Stimulated activated CD4-positive, alpha-beta T cell treated with anti-CD3 and anti-CD28 coated beads, Interleukin-2, amount 100 ng/mL, for 24 hours (primary cell): ENCODE measurements at regions not wholly inside any gene's neighbourhood (a gene's known extent, or its start where the extent isn't known, plus 50 kb on each side); places are given as distances from the start of the nearest gene placed in this dataset.
"Not testable (repeated sequence)": the region's sequence is repeated elsewhere in the genome, so short reads cannot be mapped to it uniquely, and the experiment has no call there.

Experiments
- DNase-seq, 2 donors: peaks; one replicate each; pipeline ENCODE4 v3.0.0-alpha.2; 2020

DNA sequence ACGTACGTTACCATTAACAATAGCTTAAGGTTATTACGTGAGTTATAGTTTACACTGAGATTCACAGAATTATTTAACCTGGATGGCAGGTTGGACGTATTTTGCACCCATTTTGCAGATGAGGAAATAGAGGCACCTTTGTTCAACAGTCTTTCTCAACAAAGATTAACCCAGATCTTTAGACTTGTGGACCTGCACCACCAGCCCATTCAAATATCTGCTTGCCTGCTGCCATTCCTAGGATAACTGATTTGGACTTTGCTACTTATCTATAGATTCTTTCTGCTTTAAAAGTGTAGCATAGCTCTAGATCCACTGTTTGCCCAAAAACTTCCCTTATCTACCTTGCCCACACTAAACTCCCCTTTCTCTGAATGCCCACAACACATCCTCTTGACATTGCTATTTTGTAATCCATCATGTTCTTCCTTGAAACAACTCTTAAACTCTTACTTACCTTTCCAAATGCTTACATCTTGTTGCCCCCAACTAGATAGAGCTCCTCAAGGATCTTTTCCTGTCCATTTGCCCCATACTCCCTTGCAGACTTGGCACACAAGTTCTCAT lies 56.4 kb upstream of the TNFAIP3 start:
- no peak for DNase-seq

DNA sequence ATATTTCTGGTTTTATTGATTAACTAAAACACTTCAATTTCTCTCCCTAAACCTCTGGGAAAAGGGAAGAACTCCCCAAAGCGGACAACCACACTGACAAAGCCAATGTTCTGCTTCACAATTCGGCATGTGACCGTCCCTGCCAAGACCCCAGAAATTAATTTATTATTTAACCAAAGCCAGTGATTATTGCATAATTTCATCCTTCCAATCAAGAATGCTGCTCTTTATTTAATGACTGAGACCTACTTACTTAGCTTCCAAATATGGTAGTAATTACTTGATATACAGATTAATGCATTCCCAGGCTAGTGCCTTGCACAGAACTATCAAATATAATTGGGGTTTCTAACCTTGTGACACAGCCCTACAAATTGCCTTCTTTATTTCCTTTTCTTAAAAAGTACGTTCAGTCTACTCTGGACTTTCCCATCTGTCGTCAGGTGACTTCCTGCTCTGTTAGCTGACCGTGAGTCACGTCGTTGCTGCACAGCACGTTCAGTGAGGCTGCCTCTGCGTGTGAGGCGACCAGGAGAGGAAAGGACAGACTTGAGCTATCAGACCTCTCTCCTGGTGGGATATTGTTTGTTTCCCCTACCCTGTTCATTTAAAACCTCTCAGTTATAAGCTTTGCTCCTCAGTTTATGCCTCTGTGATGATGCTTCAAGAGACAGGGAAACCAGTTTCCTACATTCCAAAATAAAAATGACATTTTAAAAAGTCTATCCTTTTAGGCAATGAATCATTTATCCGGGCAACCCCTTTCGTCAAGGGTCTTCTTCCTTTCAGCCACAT lies 55.7 kb upstream of the TNFAIP3 start:
- peak; percentile 75 to 80 for DNase-seq

- DNase-seq = no peak
Measured at GRCh38 chr6:137811916-137812553, 55.0 kb upstream of the TNFAIP3 start.

DNA sequence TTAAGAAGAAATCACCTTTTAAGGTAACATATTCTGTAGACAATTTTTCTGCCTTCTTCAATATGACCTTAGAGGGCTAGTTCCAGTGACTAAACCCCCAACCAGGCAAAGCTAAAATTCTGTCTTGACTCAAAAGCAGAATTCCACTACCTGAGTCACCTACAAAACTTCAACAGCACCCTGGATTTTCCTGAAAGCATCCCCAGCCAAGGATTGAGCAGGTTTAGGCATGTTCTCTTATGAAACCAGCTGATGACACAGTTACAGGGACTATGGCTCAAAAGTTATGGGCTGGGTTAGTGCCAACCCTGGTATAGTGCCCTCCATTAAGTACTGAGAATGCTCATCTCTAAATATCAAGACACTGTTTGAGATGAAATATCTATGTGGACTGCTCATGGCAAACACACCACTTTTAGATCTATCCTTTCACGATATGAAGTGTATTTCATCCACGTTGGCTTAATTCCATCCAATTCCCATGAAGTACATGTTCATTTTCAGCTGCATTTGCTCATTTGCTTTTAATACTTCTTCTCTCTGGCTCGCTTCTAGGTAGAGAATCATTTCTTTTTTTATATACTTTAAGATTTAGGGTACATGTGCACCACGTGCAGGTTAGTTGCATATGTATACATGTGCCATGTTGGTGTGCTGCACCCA lies 53.6 kb upstream of the TNFAIP3 start:
- DNase-seq = no peak

DNA sequence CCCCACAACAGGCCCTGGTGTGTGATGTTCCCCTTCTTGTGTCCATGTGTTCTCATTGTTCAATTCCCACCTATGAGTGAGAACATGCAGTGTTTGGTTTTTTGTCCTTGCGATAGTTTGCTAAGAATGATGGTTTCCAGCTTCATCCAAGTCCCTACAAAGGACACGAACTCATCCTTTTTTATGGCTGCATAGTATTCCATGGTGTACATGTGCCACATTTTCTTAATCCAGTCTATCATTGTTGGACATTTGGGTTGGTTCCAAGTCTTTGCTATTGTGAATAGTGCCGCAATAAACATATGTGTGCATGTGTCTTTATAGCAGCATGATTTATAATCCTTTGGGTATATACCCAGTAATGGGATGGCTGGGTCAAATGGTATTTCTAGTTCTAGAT lies 53.0 kb upstream of the TNFAIP3 start:
- not testable (repeated sequence) for DNase-seq

- no peak for DNase-seq
Measured at GRCh38 chr6:137815692-137816091, 51.4 kb upstream of the TNFAIP3 start.

DNA sequence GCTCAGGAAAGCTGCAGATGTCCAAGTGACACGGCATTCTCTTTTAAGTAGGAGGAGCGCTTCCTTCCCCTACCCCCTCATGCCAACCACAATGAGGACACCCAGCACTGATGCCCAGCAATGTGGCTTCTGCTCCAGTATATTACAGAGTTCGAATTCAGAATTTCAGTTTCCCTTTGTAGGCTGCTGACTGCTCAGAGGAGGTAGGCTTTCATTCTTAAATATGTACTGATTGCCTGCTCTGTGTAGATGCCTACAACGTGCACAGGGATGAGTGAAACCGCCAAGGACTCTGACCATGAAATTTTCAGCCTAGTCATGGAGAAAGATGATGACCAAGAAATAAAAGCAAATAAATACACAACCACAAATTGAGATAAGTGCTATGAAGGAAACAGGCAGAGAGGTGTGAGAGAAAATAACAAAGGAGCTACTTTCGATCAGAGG lies 50.9 kb upstream of the TNFAIP3 start:
- DNase-seq = no peak

- DNase-seq = no peak
Measured at GRCh38 chr6:137816688-137817618, 50.1 kb upstream of the TNFAIP3 start.
